Hepatocyte (in vitro differentiated cells): ENCODE measurements at regions not wholly inside any gene's neighbourhood (a gene's known extent, or its start where the extent isn't known, plus 50 kb on each side); places are given as distances from the start of the nearest gene placed in this dataset.

Experiments used
- DNase-seq: peaks from one replicate; pipeline ENCODE4 v3.0.0-alpha.2; 2016; ENCODE audit warnings: low spot score
- H2AFZ ChIP-seq: fragments of 200-600 bp; sonication (generic); 2 replicates; pipeline ENCODE4 v1.6.0; 2016; ENCODE audit warnings: antibody characterized with exemption, mild to moderate bottlenecking
- H3K27ac ChIP-seq: fragments of 200-600 bp; sonication (generic); 2 replicates; pipeline ENCODE4 v1.5.1; 2016; ENCODE audit warnings: mild to moderate bottlenecking
- H3K27me3 ChIP-seq: fragments of 200-600 bp; sonication (generic); 2 replicates; pipeline ENCODE4 v1.6.1; 2016
- H3K36me3 ChIP-seq: fragments of 200-600 bp; sonication (generic); replicated peaks from 2 replicates; pipeline ENCODE4 v1.5.1; 2016; ENCODE audit warnings: low read depth; ENCODE audit not compliant: insufficient read depth
- H3K4me1 ChIP-seq: fragments of 200-600 bp; sonication (generic); 2 replicates; pipeline ENCODE4 v1.5.1; 2016; ENCODE audit warnings: mild to moderate bottlenecking, moderate library complexity; ENCODE audit not compliant: insufficient read depth
- H3K4me2 ChIP-seq: fragments of 200-600 bp; sonication (generic); 2 replicates; pipeline ENCODE4 v1.6.0; 2016
- H3K4me3 ChIP-seq: fragments of 200-600 bp; sonication (generic); 2 replicates; pipeline ENCODE4 v1.5.1; 2016; ENCODE audit warnings: mild to moderate bottlenecking
- H3K79me2 ChIP-seq: fragments of 200-600 bp; sonication (generic); 2 replicates; pipeline ENCODE4 v1.6.0; 2017; ENCODE audit warnings: mild to moderate bottlenecking
- H3K9me2 ChIP-seq: fragments of 200-600 bp; sonication (generic); replicated peaks from 2 replicates; pipeline ENCODE4 v1.6.0; 2017; ENCODE audit warnings: mild to moderate bottlenecking; ENCODE audit not compliant: insufficient read depth
- H3K9me3 ChIP-seq: fragments of 200-600 bp; sonication (generic); 2 replicates; pipeline ENCODE4 v1.5.1; 2016; ENCODE audit warnings: low read depth, mild to moderate bottlenecking
- H4K20me1 ChIP-seq: fragments of 200-600 bp; sonication (generic); 2 replicates; pipeline ENCODE4 v1.6.0; 2016; ENCODE audit warnings: mild to moderate bottlenecking; ENCODE audit not compliant: insufficient read depth, poor library complexity, severe bottlenecking
- CTCF ChIP-seq: fragments of 200-600 bp; sonication (generic); IDR thresholded peaks from 2 replicates; pipeline ENCODE4 v1.5.1; 2016; ENCODE audit warnings: antibody characterized with exemption, mild to moderate bottlenecking; ENCODE audit not compliant: poor library complexity
- EZH2 ChIP-seq: fragments of 200-600 bp; sonication (generic); IDR thresholded peaks from 2 replicates; pipeline ENCODE4 v1.6.1; 2016; ENCODE audit warnings: antibody characterized with exemption, mild to moderate bottlenecking, borderline replicate concordance
- EZH2phosphoT487 ChIP-seq: fragments of 200-600 bp; sonication (generic); IDR thresholded peaks from one replicate; pipeline ENCODE4 v1.6.1; 2018; ENCODE audit warnings: antibody characterized with exemption, mild to moderate bottlenecking, low read depth, moderate library complexity; ENCODE audit not compliant: unreplicated experiment, severe bottlenecking
- WGBS: methylation state at CpG from one replicate; pipeline ENCODE4 v1.1.6; 2016; ENCODE audit warnings: low lambda C conversion rate; ENCODE audit errors: missing lambda C conversion rate; 5-methylcytosine and 5-hydroxymethylcytosine counted together

GRCh38 chrX:8864161-8864560, 63.0 kb upstream of the FAM9A start:
- Histone ChIP-seq H3K9me2 (no peaks in the 10 kb centered on the region), H4K20me1 (no peaks in the 10 kb centered on the region), H2AFZ (no peak overlapping the region), H3K4me1 (no peaks in the 10 kb centered on the region), H3K4me2 (no peak overlapping the region), H3K27ac (no peak overlapping the region), H3K36me3 (no peaks in the 10 kb centered on the region), H3K79me2 (no peaks in the 10 kb centered on the region), H3K4me3 (no peak overlapping the region), H3K9me3 (no peaks in the 10 kb centered on the region), H3K27me3 (no peaks in the 10 kb centered on the region)
- TF ChIP-seq CTCF = no peak
- TF ChIP-seq EZH2phosphoT487 = no peak
- TF ChIP-seq EZH2 = no peak
- WGBS = 49% methylated on average over 5 of the region's 5 CpGs
- no peak for DNase-seq

GRCh38 chrX:8861908-8862307, 60.7 kb upstream of the FAM9A start:
- H3K9me2 ChIP-seq = no peaks in the 10 kb centered on the region
- H3K4me1 ChIP-seq = no peaks in the 10 kb centered on the region
- WGBS = 82% methylated on average over 2 of the region's 2 CpGs
- no peak overlapping the region for H3K27ac ChIP-seq
- H3K36me3 ChIP-seq = no peaks in the 10 kb centered on the region
- H3K79me2 ChIP-seq = no peaks in the 10 kb centered on the region
- H2AFZ ChIP-seq = no peak overlapping the region
- H3K4me2 ChIP-seq = no peak overlapping the region
- no peaks in the 10 kb centered on the region for H3K27me3 ChIP-seq
- H3K9me3 ChIP-seq = no peaks in the 10 kb centered on the region
- H3K4me3 ChIP-seq = no peak overlapping the region
- no peak for TF ChIP-seq EZH2
- TF ChIP-seq CTCF = no peak
- no peak for TF ChIP-seq EZH2phosphoT487
- DNase-seq = no peak
- no peaks in the 10 kb centered on the region for H4K20me1 ChIP-seq

- Histone ChIP-seq H3K9me3 (no peaks in the 10 kb centered on the region), H3K27me3 (no peaks in the 10 kb centered on the region), H3K36me3 (no peaks in the 10 kb centered on the region), H3K4me2 (no peak overlapping the region), H3K4me3 (no peak overlapping the region), H3K27ac (peak overlapping the region; percentile 12), H3K9me2 (no peaks in the 10 kb centered on the region), H4K20me1 (no peaks in the 10 kb centered on the region), H3K4me1 (no peaks in the 10 kb centered on the region), H2AFZ (no peak overlapping the region), H3K79me2 (no peaks in the 10 kb centered on the region)
- no peak for DNase-seq
- WGBS = 79% methylated on average over 11 of the region's 11 CpGs
- no peak for TF ChIP-seq CTCF
- no peak for TF ChIP-seq EZH2phosphoT487
- no peak for TF ChIP-seq EZH2
Measured at GRCh38 chrX:8851231-8851886, 50.2 kb upstream of the FAM9A start.
